GM19452 (cell line): ENCODE measurements at regions not wholly inside any gene's neighbourhood (a gene's known extent, or its start where the extent isn't known, plus 50 kb on each side); places are given as distances from the start of the nearest gene placed in this dataset.
"Not testable (repeated sequence)": the region's sequence is repeated elsewhere in the genome, so short reads cannot be mapped to it uniquely, and the experiment has no call there.

Experiments used
- ATAC-seq: cut with Tn5 transposase; IDR thresholded peaks from one replicate; pipeline ENCODE4 v1.9.1; 2021; ENCODE audit not compliant: unreplicated experiment

DNA sequence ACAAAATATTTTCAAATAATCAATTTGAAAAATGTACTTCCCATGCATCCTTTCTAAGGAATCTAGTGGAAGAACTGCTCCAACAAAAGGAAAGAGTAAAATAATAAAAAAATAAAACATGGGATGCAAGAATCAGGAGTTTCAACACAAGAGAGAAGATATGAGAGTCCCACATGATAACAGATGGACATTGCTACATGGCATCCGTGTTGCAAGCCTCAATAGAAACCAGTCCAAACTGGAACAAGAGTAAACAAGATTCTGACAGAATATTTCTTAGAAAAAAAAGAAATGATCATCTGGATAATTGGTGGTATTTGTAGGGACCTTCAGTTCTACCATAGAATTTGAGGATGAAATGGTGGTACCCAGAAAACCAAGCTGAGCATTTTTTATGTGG lies 186.8 kb downstream of the FRK start:
- ATAC-seq: no peak

- ATAC-seq: no peak
These were observed 190.2 kb downstream of the FRK start for GRCh38 chr6:115870464-115870863.

- no peak for ATAC-seq
These were observed 194.8 kb downstream of the FRK start for GRCh38 chr6:115865914-115866313.

GRCh38 chr6:115863211-115863610 lies 197.5 kb downstream of the FRK start:
- ATAC-seq: no peak

DNA sequence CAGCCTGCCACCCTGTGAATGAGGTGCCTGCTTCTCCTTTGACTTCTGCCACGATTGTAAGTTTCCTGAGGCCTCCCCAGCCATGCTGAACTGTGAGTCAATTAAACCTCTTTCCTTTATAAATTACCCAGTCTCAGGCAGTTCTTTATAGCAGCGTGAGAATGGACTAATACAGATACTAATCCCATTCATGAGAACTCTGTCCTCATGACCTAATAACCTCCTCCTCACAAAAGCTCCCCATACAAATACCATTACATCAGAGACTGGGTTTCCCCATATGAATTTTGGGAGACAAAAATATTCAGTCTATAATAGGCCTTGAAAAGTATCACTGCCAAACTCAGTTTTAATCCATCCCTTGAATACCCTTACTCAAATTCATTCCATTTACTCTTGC lies 199.0 kb downstream of the FRK start:
- not testable (repeated sequence) for ATAC-seq

- not testable (repeated sequence) for ATAC-seq
These were observed 201.1 kb downstream of the FRK start for GRCh38 chr6:115859577-115859976.

DNA sequence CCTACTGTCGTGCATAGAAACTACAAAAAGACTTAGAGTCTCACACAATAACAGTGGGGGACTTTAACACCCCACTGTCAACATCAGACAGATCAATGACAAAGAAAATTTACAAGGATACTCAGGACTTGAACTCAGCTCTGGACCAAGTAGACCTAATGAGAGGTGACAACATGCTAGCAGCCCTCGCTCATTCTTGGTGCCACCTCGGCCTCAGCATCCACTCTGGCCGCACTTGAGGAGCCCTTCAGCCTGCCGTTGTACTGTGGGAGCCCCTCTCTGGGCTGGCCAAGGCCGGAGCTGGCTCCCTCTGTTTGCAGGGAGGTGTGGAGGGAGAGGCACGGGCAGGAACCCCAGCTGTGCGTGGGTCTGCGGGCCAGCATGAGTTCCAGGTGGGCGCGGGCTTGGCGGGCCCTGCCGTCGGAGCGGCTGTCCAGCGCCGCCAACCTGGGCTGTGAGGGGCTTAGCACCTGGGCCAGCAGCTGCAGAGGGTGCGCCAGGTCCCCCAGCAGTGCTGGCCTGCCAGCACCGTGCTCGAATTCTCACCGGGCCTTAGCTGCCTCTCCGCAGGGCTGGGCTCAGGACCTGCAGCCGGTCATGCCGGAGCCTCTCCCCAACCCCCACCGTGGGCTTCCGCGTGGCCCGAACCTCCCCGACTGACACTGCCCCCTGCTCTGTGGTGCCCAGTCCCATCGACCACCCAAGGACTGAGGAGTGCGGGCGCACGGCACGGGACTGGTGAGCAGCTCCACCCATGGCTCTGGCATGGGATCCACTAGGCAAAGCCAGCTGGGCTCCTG lies 205.6 kb downstream of the FRK start:
- no peak for ATAC-seq

GRCh38 chr6:115847671-115848070 lies 213.0 kb downstream of the FRK start:
- no peak for ATAC-seq

- no peak for ATAC-seq
These were observed 216.7 kb downstream of the FRK start for GRCh38 chr6:115843945-115844344.

GRCh38 chr6:115842338-115842737 lies 218.4 kb downstream of the FRK start:
- no peak for ATAC-seq

GRCh38 chr6:115839583-115840181 lies 221.0 kb downstream of the FRK start:
- no peak for ATAC-seq

DNA sequence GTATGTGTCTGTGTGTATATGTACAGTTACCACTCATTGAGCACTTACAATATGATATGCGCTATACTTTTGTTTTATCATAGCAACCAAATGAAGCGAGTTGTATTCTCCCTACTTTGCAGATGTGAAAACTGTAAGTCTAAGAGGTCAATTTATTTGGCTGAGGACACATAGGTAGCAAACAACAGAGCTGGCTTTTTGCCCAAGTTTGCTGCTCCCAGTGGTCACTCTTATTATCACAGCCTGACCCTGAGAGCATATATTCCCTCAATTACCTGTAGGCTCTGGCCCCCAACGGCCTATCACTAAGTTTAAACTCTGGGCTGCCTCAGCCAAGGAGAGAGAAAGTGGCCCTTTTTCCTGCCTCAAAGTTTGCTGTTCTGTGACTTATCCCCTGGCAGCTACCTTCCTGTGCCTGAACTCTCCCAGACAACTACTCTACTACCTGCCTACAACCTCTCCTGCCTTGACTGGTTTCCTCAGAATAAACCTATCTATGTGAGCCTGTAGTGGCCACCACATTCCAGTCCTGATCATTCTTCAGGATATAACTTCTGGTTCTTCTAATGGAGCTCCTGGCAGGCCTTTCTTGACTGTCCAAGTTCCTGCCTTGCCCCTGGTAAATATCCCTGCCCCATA lies 221.8 kb downstream of the FRK start:
- ATAC-seq: peak; percentile 97

- ATAC-seq: no peak
These were observed 222.5 kb downstream of the FRK start for GRCh38 chr6:115838216-115838615.

GRCh38 chr6:115836374-115836773 lies 224.3 kb downstream of the FRK start:
- not testable (repeated sequence) for ATAC-seq

GRCh38 chr6:115835314-115835713 lies 225.4 kb downstream of the FRK start:
- no peak for ATAC-seq

DNA sequence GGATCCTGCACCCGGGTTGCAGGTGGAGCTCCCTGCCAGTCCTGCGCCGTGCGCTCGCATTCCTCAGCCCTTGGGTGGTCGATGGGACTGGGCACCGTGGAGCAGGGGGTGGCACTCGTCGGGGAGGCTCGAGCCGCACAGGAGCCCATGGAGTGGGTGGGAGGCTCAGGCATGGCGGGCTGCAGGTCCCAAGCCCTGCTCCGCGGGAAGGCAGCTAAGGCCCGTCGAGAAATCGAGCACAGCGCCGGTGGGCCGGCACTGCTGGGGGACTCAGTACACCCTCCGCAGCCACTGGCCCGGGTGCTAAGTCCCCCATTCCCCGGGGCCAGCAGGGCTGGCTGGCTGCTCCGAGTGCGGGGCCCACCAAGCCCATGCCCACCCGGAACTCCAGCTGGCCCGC lies 226.1 kb downstream of the FRK start:
- ATAC-seq: not testable (repeated sequence)

- no peak for ATAC-seq
These were observed 227.9 kb downstream of the FRK start for GRCh38 chr6:115832786-115833185.

DNA sequence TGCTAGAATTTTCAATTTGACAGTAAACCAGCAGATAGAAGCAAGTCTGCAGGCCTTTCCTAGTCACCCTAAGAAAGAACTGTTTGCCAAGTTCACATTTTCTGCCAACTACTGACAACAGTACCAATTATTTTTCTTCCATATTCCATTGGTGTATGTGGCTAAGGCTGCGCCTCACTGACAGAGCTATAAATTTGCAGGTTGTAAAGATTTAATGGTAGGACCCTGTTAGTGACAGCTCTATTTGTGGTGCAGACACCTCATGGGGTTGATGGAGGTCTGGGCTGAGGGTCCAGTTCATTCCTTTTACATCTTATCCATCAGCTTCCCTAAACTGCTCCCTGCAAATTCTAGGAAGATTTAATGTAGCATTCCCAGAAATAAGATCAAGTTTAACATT lies 228.5 kb downstream of the FRK start:
- ATAC-seq: no peak

DNA sequence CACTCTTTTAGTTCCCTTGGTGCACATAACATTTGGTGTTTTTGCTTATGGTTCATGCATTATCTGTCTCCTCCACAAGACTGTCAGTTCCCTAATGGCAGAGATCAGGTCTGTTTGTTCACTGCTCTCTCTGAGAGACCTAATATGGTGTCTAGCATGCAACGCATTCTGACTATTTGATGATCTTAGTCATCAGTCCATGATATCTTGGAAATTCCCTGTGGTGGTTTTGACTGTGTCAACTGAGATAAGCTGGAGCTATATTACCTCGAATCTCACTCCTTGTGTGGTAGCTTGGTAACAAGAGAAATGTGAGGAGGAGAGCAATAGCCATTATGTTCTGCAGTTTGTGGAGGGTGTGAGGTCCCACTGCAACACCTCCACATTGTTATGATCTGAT lies 229.8 kb downstream of the FRK start:
- peak; percentile 55 for ATAC-seq

DNA sequence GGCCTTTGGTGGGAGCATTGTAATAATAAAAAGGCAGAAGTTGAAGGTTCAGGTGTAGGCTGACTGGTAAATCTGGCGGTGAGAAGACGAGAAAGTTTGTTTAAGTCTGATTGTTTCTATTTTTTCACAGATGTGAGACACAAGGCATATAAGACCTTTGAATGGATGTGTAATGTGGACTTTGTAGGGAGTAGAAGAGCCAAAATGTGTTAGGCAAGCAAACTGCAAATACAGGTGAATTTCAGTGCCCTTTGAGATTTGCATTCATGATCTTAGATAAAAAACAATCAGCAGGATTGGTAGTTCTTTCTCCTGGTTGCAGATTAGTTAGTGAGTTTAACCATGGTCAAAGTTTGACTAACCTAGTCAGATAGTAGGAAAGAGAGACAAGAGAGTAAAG lies 238.9 kb downstream of the FRK start:
- no peak for ATAC-seq

- ATAC-seq: no peak
These were observed 241.2 kb downstream of the FRK start for GRCh38 chr6:115819506-115819905.

- ATAC-seq: no peak
These were observed 243.5 kb downstream of the FRK start for GRCh38 chr6:115817161-115817560.
